ENCODE measurements at regions not wholly inside any gene's neighbourhood (a gene's known extent, or its start where the extent isn't known, plus 50 kb on each side); places are given as distances from the start of the nearest gene placed in this dataset.

DNA sequence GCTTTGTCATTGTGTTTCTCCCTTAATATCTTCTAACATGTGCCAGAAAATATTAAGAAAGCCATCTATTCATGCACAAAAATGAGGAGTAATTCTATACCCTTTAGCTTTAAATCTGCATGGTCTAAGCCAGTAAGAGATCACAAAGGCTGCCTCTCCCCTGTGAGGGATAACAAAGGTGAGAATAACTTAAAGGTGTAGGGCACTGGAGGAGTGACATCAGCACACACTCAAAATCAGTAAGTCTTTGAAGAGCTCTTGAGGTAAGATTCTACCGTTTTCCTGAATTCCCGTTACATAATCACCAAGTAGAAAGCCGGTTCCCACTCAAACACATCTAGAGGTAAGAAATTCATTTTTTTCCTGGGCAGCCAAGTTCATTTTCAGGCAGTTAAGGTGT, 123.9 kb upstream of the SULT1C3 start:
- TF ChIP-seq, protein P1, sequence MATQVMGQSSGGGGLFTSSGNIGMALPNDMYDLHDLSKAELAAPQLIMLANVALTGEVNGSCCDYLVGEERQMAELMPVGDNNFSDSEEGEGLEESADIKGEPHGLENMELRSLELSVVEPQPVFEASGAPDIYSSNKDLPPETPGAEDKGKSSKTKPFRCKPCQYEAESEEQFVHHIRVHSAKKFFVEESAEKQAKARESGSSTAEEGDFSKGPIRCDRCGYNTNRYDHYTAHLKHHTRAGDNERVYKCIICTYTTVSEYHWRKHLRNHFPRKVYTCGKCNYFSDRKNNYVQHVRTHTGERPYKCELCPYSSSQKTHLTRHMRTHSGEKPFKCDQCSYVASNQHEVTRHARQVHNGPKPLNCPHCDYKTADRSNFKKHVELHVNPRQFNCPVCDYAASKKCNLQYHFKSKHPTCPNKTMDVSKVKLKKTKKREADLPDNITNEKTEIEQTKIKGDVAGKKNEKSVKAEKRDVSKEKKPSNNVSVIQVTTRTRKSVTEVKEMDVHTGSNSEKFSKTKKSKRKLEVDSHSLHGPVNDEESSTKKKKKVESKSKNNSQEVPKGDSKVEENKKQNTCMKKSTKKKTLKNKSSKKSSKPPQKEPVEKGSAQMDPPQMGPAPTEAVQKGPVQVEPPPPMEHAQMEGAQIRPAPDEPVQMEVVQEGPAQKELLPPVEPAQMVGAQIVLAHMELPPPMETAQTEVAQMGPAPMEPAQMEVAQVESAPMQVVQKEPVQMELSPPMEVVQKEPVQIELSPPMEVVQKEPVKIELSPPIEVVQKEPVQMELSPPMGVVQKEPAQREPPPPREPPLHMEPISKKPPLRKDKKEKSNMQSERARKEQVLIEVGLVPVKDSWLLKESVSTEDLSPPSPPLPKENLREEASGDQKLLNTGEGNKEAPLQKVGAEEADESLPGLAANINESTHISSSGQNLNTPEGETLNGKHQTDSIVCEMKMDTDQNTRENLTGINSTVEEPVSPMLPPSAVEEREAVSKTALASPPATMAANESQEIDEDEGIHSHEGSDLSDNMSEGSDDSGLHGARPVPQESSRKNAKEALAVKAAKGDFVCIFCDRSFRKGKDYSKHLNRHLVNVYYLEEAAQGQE (IDR thresholded peaks at IDR 0.05; ENCODE audit: low read depth): no peak
- no peak for TF ChIP-seq CEBPB (IDR thresholded peaks at IDR 0.05)
- TF ChIP-seq, protein P2, sequence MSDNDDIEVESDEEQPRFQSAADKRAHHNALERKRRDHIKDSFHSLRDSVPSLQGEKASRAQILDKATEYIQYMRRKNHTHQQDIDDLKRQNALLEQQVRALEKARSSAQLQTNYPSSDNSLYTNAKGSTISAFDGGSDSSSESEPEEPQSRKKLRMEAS (IDR thresholded peaks at IDR 0.05): no peak
- no peak for TF ChIP-seq TCF12 (IDR thresholded peaks at IDR 0.05; ENCODE audit: low read depth)
- no peak for TF ChIP-seq YY1 (IDR thresholded peaks at IDR 0.05; ENCODE audit: low read depth)
- TF ChIP-seq EP300 (IDR thresholded peaks at IDR 0.05; ENCODE audit: borderline replicate concordance): no peak
- TF ChIP-seq RAD21 (IDR thresholded peaks at IDR 0.05; ENCODE audit: low read depth): no peak
- no peak for TF ChIP-seq TAF1 (IDR thresholded peaks at IDR 0.05; ENCODE audit: low read depth)
- TF ChIP-seq NFIC (IDR thresholded peaks at IDR 0.05): no peak
- no peak for TF ChIP-seq ZBTB7A (IDR thresholded peaks at IDR 0.05; ENCODE audit: low read depth)
- TF ChIP-seq, protein P3, sequence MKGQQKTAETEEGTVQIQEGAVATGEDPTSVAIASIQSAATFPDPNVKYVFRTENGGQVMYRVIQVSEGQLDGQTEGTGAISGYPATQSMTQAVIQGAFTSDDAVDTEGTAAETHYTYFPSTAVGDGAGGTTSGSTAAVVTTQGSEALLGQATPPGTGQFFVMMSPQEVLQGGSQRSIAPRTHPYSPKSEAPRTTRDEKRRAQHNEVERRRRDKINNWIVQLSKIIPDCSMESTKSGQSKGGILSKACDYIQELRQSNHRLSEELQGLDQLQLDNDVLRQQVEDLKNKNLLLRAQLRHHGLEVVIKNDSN (IDR thresholded peaks at IDR 0.05): no peak

Measured in Ishikawa (cell line).